ENCODE measurements at regions not wholly inside any gene's neighbourhood (a gene's known extent, or its start where the extent isn't known, plus 50 kb on each side); places are given as distances from the start of the nearest gene placed in this dataset.
"Not testable (repeated sequence)": the region's sequence is repeated elsewhere in the genome, so short reads cannot be mapped to it uniquely, and the experiment has no call there.

GRCh38 chr13:104645786-104646185 is 1579.6 kb upstream of the SLC10A2 start:
- no peak for DNase-seq

DNA sequence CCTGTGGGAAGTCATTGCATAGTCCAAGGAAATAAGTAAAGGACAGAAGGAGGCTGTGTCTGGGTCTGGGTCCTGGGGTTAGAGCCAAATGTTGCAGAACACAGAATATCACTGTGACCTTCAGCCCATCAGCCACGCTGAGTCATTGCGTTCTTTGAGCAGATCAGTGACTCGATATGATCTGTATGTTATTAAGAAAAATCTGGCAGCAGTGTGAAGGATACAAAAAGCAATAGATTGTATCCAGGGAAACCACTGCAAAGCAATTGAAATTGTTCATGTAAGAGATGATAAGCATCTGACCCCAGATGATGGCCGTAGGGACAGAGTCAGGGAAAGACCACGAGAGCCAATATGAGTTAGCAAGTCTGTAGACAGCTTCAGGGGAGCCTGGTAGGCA is 1575.1 kb upstream of the SLC10A2 start:
- no peak for DNase-seq

GRCh38 chr13:104635879-104636278 is 1569.7 kb upstream of the SLC10A2 start:
- no peak for DNase-seq

GRCh38 chr13:104634016-104634415 is 1567.8 kb upstream of the SLC10A2 start:
- no peak for DNase-seq

- DNase-seq, result no peak
Observed at GRCh38 chr13:104632736-104633135, 1566.5 kb upstream of the SLC10A2 start.

- no peak for DNase-seq
Observed at GRCh38 chr13:104625201-104625600, 1559.0 kb upstream of the SLC10A2 start.

DNA sequence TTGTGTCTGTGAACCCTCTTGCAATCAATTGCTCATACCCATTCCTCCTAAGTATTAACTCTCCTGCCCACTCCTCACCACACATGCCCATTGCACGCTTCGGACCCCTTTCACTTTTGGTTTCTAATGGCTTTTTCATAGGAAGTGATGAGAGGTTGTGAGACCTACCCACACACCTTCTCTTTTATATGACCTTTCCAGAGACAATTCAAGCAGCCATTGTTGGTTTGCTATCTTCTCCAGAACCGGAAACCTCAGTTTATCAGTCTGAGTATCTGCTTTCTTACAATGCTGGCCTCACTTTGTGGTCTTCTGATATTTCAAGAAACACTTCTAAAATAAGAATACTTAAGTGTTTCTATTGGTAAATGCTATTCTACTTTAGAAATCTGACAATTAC is 1550.8 kb upstream of the SLC10A2 start:
- no peak for DNase-seq

GRCh38 chr13:104614361-104615145 is 1548.3 kb upstream of the SLC10A2 start:
- DNase-seq, result no peak

DNA sequence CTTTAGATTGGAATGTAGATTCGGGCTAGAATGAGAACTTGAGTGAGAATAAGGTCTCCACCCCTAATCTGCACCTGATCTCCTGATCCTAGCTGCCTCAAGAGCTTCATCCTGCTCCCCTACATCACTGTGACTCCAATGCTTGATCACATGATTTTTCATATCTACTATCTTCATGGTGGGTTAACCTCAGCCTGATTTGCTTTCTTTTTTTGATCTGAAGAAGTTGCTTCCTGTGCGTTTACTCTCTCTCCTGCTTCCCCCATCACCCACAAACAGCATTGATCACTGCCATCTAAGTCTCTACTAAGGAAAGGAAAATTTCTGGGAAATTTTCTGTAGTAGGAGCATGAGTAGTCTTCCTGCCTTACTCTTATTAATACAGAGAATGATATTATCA is 1542.1 kb upstream of the SLC10A2 start:
- no peak for DNase-seq

DNA sequence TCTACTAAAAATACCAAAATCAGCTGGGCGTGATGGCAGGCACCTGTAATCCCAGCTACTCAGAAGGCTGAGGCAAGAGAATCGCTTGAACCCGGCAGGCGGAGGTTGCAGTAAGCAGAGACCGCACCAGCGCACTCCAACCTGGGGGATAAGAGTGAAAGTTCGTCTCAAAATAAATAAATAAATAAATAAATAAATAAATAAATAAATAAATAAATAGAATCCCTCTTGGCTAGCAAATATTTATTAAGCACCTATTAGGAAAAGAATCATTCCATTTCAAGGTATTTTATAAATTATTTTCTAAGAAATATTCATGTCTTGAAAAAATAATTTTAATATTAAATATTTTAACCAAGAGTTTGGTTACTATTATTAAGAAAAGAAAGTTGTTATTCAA is 1539.2 kb upstream of the SLC10A2 start:
- DNase-seq, result not testable (repeated sequence)

DNA sequence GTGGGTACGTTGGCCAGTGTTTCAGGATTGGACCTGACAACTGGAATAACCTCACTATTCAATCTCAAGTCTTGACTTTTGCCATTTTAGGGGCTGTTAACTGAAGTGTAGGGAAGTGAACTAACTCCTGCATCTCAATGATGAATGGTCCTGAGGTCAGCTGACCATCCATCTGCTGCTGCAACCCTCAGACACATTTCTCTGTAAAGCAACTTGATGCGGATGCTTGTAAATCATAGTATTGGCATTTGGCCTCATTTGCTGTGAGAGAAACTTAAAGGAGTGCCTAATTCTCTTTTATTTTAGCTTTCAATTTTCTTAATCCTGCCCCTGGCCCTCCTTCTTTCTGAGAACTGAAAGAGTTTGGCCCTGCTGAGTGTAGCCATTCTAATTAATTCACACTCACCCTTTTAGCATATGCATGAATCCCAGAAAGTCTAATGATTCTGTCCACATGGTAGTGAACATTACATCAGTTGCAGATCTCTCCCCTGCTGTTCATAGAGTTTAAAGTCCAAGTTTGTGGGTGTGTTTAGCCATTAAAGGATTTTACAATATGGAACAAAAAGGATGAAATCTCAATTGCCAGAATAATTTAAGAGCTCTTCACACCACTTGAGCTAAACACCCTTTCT is 1531.4 kb upstream of the SLC10A2 start:
- DNase-seq, result no peak

DNA sequence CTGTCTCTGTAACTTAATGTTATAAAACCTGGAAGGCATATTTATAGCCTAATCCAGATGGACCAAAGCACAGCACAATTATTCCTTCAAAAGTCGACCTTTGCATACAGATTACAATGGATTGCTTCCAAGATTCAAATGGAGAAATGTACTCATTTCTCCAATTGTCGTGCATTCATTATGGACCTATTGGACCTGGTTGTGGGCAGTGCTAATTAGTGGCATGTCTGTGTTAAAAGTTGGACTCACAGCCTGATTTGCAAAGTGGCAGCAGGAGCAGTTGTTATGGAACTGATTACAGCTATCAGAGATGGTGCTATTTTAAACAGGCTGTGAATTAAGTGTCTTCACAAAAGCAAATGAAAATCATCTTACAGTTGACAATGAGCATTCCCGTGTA is 1529.3 kb upstream of the SLC10A2 start:
- DNase-seq, result no peak

- no peak for DNase-seq
Observed at GRCh38 chr13:104594806-104595205, 1528.6 kb upstream of the SLC10A2 start.

- no peak for DNase-seq
Observed at GRCh38 chr13:104593693-104594092, 1527.5 kb upstream of the SLC10A2 start.

DNA sequence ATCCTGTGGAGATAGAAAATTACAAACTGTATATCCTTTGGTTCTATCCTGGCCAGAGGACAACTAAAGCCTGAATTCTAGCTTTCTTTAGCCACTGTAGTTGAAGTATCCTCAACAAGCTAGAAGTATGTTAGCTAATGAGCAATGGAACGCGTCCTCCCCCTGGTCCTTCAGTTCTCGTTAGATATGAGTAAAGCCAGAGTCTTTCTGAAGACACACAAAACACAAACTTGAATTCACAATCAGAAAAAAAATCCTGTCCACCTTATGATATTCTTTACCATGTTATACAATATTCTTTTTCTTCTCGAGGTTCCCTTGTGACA is 1527.0 kb upstream of the SLC10A2 start:
- no peak for DNase-seq

DNA sequence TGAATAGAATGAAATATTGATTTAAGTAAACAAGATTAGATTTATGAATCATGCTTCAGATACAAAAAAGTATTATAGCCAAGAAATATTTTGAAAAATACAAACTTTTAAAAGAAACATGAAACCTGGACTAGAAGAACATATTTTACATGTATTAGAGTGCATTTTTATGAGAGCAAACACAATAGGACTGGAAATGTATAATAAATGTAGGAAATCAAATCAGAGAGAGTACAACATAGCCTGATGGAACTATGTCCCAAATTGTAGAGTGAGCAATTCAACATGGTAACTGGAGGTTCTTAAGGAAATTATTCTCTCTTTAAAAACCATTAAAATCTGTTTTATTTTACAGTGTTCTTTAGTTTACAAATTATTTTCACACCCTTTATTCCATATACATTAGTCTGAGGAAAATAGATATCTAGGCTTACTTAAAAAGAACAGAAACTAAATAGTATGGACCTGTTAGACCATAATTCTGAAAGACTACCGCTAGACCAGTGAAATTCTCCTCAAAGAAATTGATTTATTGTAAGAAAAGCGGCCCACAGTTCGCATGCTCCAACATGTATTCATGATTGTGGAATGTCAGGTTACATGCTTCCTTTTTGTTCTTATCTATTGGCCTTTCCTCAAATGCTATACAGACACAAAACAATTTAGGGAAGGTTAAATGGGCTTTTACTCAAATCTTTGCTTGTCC is 1526.5 kb upstream of the SLC10A2 start:
- no peak for DNase-seq

DNA sequence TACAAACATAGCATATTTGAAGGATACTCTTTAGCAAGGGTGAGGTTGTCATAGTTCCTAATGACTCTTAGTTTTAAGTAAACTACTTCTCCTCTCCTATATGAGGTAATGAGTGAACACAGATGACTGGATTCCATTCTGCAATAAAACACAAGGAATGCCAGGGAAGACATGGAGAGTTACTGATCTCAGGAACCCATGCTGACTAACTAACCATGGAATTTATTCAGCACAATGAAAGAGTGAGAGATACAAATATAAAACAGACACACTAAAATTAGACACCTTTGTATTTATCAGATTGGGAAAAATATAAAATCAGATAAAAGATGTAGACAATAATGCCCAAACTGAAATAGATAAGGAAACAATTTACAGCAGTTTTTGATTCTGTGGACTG is 1525.9 kb upstream of the SLC10A2 start:
- no peak for DNase-seq

- no peak for DNase-seq
Observed at GRCh38 chr13:104586051-104586746, 1520.0 kb upstream of the SLC10A2 start.

- no peak for DNase-seq
Observed at GRCh38 chr13:104584481-104584880, 1518.3 kb upstream of the SLC10A2 start.

- no peak for DNase-seq
Observed at GRCh38 chr13:104580931-104581330, 1514.7 kb upstream of the SLC10A2 start.

DNA sequence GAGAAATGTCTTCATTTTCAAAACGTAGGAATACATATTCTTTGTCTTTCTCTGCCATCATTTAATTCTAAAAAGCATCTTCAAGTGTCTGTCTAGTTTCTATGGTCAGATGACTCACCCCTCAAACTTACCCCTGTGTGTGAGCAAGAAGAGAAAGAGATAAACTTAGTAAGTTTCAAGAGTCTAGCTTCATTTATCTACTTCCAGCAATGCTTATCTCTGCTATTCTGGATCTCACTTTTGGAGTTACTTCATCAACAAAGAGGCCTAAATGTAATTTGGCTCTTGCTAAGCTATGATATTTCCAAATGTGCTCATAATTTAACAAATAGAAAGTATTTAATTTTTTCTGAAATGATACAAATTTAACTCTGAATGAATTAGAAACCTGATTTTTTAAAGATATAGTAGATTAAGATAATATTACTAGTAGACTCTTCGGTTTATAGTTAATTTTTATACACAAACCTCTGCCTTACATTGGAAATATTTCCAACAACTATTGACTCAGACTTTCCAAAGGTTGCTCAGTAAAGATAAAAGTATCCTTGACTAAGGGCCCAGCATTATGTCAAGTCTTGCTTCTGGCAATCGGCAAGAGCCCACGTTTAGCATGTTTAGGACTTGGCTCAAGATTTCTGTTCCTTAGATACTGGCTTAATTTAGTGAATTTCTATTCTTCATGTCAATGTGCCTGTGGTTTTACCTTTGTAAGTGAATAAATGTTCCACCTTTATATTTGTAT is 1511.0 kb upstream of the SLC10A2 start:
- no peak for DNase-seq

DNA sequence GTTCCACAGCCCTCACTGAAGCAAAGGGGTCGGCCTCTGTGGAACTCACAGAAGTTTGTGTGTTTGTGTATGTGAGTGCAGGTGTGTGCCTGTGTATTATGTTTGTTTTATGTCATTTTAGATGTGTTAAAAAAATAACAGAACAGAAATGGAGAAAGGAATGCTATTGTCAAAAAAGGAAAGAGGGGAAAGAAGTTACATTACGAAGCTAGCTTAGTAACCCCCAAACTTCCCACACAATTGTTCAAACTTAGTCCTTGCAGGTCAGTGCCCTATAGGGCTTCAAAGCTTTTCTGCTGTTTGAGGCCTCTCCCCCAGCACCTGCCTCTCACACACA is 1505.6 kb upstream of the SLC10A2 start:
- no peak for DNase-seq

Measured in SHP77 treated with DMSO at 0.1 percent for 48 hours (cell line).